Neural cell (in vitro differentiated cells): ENCODE measurements at regions not wholly inside any gene's neighbourhood (a gene's known extent, or its start where the extent isn't known, plus 50 kb on each side); places are given as distances from the start of the nearest gene placed in this dataset.

Experiments
- H2AFZ ChIP-seq: fragments of 200-600, 300-800 bp; sonication (generic), shearing (Covaris generic); 2 replicates; pipeline ENCODE4 v1.6.0; 2014; ENCODE audit warnings: low read depth, mild to moderate bottlenecking, antibody characterized with exemption, low read length, moderate library complexity
- H3F3A ChIP-seq: fragments of 200-600 bp; shearing (Covaris generic); 2 replicates; pipeline ENCODE4 v1.6.1; 2016; ENCODE audit warnings: mild to moderate bottlenecking, moderate library complexity, mixed read lengths, antibody characterized with exemption, low read length; ENCODE audit not compliant: insufficient read depth, poor library complexity, severe bottlenecking
- H3K27ac ChIP-seq: fragments of 200-600, 300-800 bp; sonication (generic), shearing (Covaris generic); 2 replicates; pipeline ENCODE4 v1.5.1; 2014; ENCODE audit warnings: mild to moderate bottlenecking, low read length, moderate library complexity
- H3K27me3 ChIP-seq: fragments of 300-800, 200-600 bp; sonication (generic), shearing (Covaris generic); 2 replicates; pipeline ENCODE4 v1.6.0; 2014; ENCODE audit warnings: mild to moderate bottlenecking, low read depth, low read length, moderate library complexity; ENCODE audit not compliant: insufficient read depth
- H3K36me3 ChIP-seq: fragments of 300-800, 200-600 bp; sonication (generic), shearing (Covaris generic); 2 replicates; pipeline ENCODE4 v1.5.1; 2014; ENCODE audit warnings: mild to moderate bottlenecking, antibody characterized with exemption, low read length, moderate library complexity; ENCODE audit not compliant: insufficient read depth
- H3K4me2 ChIP-seq: fragments of 300-800, 200-600 bp; sonication (generic), shearing (Covaris generic); 2 replicates; pipeline ENCODE4 v1.6.0; 2014; ENCODE audit warnings: mild to moderate bottlenecking, low read length
- H3K4me3 ChIP-seq: fragments of 300-800, 200-600 bp; sonication (generic), shearing (Covaris generic); 2 replicates; pipeline ENCODE4 v1.5.1; 2014; ENCODE audit warnings: mild to moderate bottlenecking, low read length, moderate library complexity
- H3K79me2 ChIP-seq: fragments of 200-600 bp; shearing (Covaris generic); replicated peaks from 2 replicates; pipeline ENCODE4 v1.6.0; 2014; ENCODE audit warnings: mild to moderate bottlenecking, low read length, moderate library complexity; ENCODE audit not compliant: insufficient read depth
- H3K9ac ChIP-seq: fragments of 300-800, 200-600 bp; sonication (generic), shearing (Covaris generic); 2 replicates; pipeline ENCODE4 v1.6.1; 2016; ENCODE audit warnings: mild to moderate bottlenecking, low read length, mixed read lengths
- H3K9me2 ChIP-seq: fragments of 200-600 bp; shearing (Covaris generic); 2 replicates; pipeline ENCODE4 v1.6.1; 2016; ENCODE audit warnings: mild to moderate bottlenecking, low read length, mixed read lengths; ENCODE audit not compliant: insufficient read depth
- H3K9me3 ChIP-seq: fragments of 200-600, 300-800 bp; sonication (generic), shearing (Covaris generic); 2 replicates; pipeline ENCODE4 v1.6.1; 2016; ENCODE audit warnings: mild to moderate bottlenecking, mixed run types, low read length, moderate library complexity, mixed read lengths
- H4K20me1 ChIP-seq: fragments of 200-600 bp; shearing (Covaris generic); 2 replicates; pipeline ENCODE4 v1.6.1; 2016; ENCODE audit warnings: mild to moderate bottlenecking, mixed run types; ENCODE audit not compliant: insufficient read depth
- CTCF ChIP-seq: fragments of 450-650 bp; IDR thresholded peaks from 2 replicates; pipeline ENCODE4 v1.5.1; 2014; ENCODE audit warnings: antibody characterized with exemption, mild to moderate bottlenecking, moderate library complexity; ENCODE audit not compliant: poor library complexity, severe bottlenecking
- EP300 ChIP-seq: fragments of 450-650 bp; conservative IDR thresholded peaks from 2 replicates; pipeline ENCODE4 v1.6.1; 2014; ENCODE audit warnings: antibody characterized with exemption, mild to moderate bottlenecking, moderate library complexity; ENCODE audit not compliant: poor library complexity, severe bottlenecking
- EZH2 ChIP-seq: fragments of 200-600, 300-800 bp; shearing (Covaris generic), sonication (generic); IDR thresholded peaks from 2 replicates; pipeline ENCODE4 v1.6.1; 2014; ENCODE audit warnings: antibody characterized with exemption, low read length, borderline replicate concordance, mild to moderate bottlenecking; ENCODE audit not compliant: insufficient read depth, poor library complexity, severe bottlenecking
- MXI1 ChIP-seq: fragments of 450-650 bp; conservative IDR thresholded peaks from 2 replicates; pipeline ENCODE4 v1.6.1; 2014; ENCODE audit warnings: antibody characterized with exemption, mild to moderate bottlenecking; ENCODE audit not compliant: poor library complexity, severe bottlenecking
- POLR2AphosphoS5 ChIP-seq: IDR thresholded peaks from 2 replicates; pipeline ENCODE4 v1.6.1; 2012
- RAD21 ChIP-seq: fragments of 450-650 bp; conservative IDR thresholded peaks from 2 replicates; pipeline ENCODE4 v1.6.1; 2014; ENCODE audit warnings: antibody characterized with exemption, mild to moderate bottlenecking, moderate library complexity
- REST ChIP-seq: IDR thresholded peaks from 2 replicates; pipeline ENCODE4 v1.6.1; 2012; ENCODE audit warnings: borderline replicate concordance
- SMC3 ChIP-seq: fragments of 450-650 bp; conservative IDR thresholded peaks from 2 replicates; pipeline ENCODE4 v1.6.1; 2014; ENCODE audit warnings: antibody characterized with exemption, mild to moderate bottlenecking, moderate library complexity; ENCODE audit not compliant: poor library complexity
- TAF1 ChIP-seq: IDR thresholded peaks from 2 replicates; pipeline ENCODE4 v1.6.1; 2012; ENCODE audit warnings: low read depth

- H3F3A ChIP-seq = no peaks in the 10 kb centered on the region
- H3K9me2 ChIP-seq = no peaks in the 10 kb centered on the region
- no peak overlapping the region for H3K4me3 ChIP-seq
- no peak overlapping the region for H3K27ac ChIP-seq
- H3K36me3 ChIP-seq = no peaks in the 10 kb centered on the region
- H3K27me3 ChIP-seq = no peaks in the 10 kb centered on the region
- no peak overlapping the region for H3K4me2 ChIP-seq
- no peak overlapping the region for H2AFZ ChIP-seq
- TF ChIP-seq EP300 = no peak
- no peak for TF ChIP-seq EZH2
- TF ChIP-seq SMC3 = peak; percentile 72
- no peak for TF ChIP-seq REST
- TF ChIP-seq CTCF = peak; percentile 65
- TF ChIP-seq TAF1 = no peak
- TF ChIP-seq MXI1 = no peak
- TF ChIP-seq RAD21 = peak; percentile 75
- no peak for TF ChIP-seq POLR2AphosphoS5
- H3K9me3 ChIP-seq = no peaks in the 10 kb centered on the region
- H3K9ac ChIP-seq = no peak overlapping the region
- H3K79me2 ChIP-seq = no peaks in the 10 kb centered on the region
- no peaks in the 10 kb centered on the region for H4K20me1 ChIP-seq
Observed at GRCh38 chr16:26569793-26570192, 496.9 kb upstream of the C16orf82 start.

- H3K9ac ChIP-seq = no peak overlapping the region
- no peaks in the 10 kb centered on the region for H4K20me1 ChIP-seq
- H3K9me2 ChIP-seq = no peaks in the 10 kb centered on the region
- no peaks in the 10 kb centered on the region for H3K9me3 ChIP-seq
- H3K4me2 ChIP-seq = no peak overlapping the region
- H3K27me3 ChIP-seq = no peaks in the 10 kb centered on the region
- no peaks in the 10 kb centered on the region for H3F3A ChIP-seq
- H3K27ac ChIP-seq = no peak overlapping the region
- H2AFZ ChIP-seq = no peak overlapping the region
- no peaks in the 10 kb centered on the region for H3K36me3 ChIP-seq
- TF ChIP-seq MXI1 (no peak), SMC3 (no peak), TAF1 (no peak), POLR2AphosphoS5 (no peak)
- H3K4me3 ChIP-seq = no peak overlapping the region
- H3K79me2 ChIP-seq = no peaks in the 10 kb centered on the region
Observed at GRCh38 chr16:26578748-26579147, 488.0 kb upstream of the C16orf82 start.

GRCh38 chr16:26583803-26584202 lies 482.9 kb upstream of the C16orf82 start:
- no peaks in the 10 kb centered on the region for H3K36me3 ChIP-seq
- H3K9me3 ChIP-seq = no peaks in the 10 kb centered on the region
- no peaks in the 10 kb centered on the region for H3K9me2 ChIP-seq
- no peaks in the 10 kb centered on the region for H3K79me2 ChIP-seq
- H3F3A ChIP-seq = no peaks in the 10 kb centered on the region
- H3K9ac ChIP-seq = no peak overlapping the region
- H2AFZ ChIP-seq = no peak overlapping the region
- TF ChIP-seq REST (no peak), TAF1 (no peak), EZH2 (no peak), CTCF (no peak), EP300 (no peak), RAD21 (no peak), POLR2AphosphoS5 (no peak), SMC3 (no peak), MXI1 (no peak)
- no peaks in the 10 kb centered on the region for H3K27me3 ChIP-seq
- H4K20me1 ChIP-seq = no peaks in the 10 kb centered on the region
- no peak overlapping the region for H3K4me3 ChIP-seq
- no peak overlapping the region for H3K27ac ChIP-seq
- no peak overlapping the region for H3K4me2 ChIP-seq
